Astrocyte of the cerebellum (primary cell): ENCODE measurements at regions not wholly inside any gene's neighbourhood (a gene's known extent, or its start where the extent isn't known, plus 50 kb on each side); places are given as distances from the start of the nearest gene placed in this dataset.
A peak's percentile ranks its signal among the peaks of the same experiment; 100 is the strongest.

Experiments
- DNase-seq: peaks from one replicate; pipeline ENCODE4 v3.0.0-alpha.2; 2011; ENCODE audit warnings: low read depth
- H3K4me3 ChIP-seq: 2 replicates; pipeline ENCODE4 v1.5.1; 2011; ENCODE audit warnings: mild to moderate bottlenecking, low read depth, low read length, moderate library complexity
- in situ Hi-C: cut with HindIII; loops from 2 replicates; pipeline ENCODE4 v1.10.0; 2017; ENCODE audit warnings: low sequenced_read_pairs
- TF ChIP-seq, protein P1 (sequence below): IDR thresholded peaks from 2 replicates; pipeline ENCODE4 v1.5.1; 2012; ENCODE audit warnings: low read length, low read depth, moderate library complexity, mild to moderate bottlenecking; ENCODE audit errors: missing control alignments

DNA sequence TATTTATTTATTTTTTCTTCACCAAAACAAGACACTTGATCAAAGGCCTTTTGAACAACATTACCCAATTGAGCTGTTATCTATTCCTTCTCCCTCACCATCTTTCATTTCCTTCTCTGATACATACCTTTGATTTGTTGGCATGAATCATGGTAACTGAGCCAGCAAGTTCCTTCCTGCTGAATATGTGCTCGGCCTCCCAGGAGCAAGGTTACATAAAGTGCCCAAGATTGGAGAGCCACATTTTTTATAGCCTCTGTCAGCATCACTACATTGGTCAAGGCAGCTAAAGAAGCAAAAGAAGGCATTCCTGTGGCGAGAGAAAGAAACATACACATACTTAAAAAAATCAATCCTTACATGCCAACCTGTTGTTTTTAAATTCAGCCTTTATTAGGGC, 369.6 kb downstream of the CYLC2 start:
- peak; percentile 93 for DNase-seq
- in situ Hi-C loops: no loop called here
- no peak overlapping the region for H3K4me3 ChIP-seq
- TF ChIP-seq, protein P1, sequence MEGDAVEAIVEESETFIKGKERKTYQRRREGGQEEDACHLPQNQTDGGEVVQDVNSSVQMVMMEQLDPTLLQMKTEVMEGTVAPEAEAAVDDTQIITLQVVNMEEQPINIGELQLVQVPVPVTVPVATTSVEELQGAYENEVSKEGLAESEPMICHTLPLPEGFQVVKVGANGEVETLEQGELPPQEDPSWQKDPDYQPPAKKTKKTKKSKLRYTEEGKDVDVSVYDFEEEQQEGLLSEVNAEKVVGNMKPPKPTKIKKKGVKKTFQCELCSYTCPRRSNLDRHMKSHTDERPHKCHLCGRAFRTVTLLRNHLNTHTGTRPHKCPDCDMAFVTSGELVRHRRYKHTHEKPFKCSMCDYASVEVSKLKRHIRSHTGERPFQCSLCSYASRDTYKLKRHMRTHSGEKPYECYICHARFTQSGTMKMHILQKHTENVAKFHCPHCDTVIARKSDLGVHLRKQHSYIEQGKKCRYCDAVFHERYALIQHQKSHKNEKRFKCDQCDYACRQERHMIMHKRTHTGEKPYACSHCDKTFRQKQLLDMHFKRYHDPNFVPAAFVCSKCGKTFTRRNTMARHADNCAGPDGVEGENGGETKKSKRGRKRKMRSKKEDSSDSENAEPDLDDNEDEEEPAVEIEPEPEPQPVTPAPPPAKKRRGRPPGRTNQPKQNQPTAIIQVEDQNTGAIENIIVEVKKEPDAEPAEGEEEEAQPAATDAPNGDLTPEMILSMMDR: no peak

DNA sequence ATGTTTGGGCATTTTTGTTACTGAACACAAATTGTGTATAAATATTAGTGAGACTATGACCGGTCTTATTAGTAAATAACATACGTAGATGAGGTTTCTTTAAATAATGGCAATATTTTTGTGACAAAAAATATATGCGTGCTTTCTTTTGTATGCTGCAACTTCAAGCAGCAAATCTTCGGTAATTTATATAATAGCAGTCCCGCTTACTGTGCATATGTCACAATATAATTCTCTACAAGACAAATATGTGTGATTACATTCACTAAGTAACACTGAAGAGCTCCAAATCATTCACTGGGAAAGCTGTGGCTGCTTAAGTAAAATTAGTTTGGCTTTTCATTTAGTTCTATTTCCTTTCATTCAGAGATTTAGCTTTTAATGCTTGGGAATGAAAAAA, 376.0 kb downstream of the CYLC2 start:
- no peak for DNase-seq
- in situ Hi-C loops: no loop called here
- no peak overlapping the region for H3K4me3 ChIP-seq
- TF ChIP-seq, protein P1: no peak

DNA sequence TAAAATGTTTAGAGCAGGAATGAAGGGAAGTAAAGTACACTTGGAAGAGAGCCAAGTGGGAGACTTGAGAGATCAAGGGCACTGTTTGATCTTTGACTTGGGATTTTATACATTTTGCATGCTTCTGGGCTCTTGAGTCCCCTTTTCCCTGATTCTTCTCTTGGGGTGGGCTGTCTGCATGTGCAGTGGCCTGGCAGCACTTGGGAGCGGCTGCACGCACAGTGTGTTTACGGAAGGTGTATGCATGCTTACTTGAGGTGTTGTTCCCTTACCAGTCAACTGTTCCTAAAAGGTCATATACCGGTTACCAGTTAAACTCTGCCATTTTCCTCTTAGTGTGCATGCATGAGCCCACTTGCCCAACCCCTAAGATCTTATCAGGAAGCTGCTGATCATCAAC, 377.7 kb downstream of the CYLC2 start:
- in situ Hi-C loops: no loop called here
- DNase-seq: no peak
- TF ChIP-seq, protein P1: no peak
- no peak overlapping the region for H3K4me3 ChIP-seq

DNA sequence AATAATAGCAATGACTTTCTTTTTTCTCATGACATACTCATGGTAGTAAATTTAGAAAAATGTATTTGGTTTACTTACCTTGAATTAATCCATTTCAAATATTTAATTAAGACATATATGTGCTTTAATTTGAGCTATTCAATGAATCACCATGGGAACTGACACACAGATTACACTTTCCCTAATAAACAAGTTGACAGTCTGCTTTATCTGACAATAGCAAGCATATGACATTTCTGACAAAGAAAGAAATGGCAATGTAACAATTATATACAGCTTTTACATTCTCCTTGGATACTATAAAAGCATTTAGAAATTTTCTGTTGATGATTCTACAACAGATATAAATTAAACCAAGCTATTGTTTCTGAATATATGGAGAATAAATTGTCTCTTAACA, 382.5 kb downstream of the CYLC2 start:
- in situ Hi-C loops: loop anchor here (5.0 kb wide), 1 partner anchor 45 kb away; no protein-coding TSS in a partner anchor
- no peak for DNase-seq
- no peak overlapping the region for H3K4me3 ChIP-seq
- TF ChIP-seq, protein P1: no peak

DNA sequence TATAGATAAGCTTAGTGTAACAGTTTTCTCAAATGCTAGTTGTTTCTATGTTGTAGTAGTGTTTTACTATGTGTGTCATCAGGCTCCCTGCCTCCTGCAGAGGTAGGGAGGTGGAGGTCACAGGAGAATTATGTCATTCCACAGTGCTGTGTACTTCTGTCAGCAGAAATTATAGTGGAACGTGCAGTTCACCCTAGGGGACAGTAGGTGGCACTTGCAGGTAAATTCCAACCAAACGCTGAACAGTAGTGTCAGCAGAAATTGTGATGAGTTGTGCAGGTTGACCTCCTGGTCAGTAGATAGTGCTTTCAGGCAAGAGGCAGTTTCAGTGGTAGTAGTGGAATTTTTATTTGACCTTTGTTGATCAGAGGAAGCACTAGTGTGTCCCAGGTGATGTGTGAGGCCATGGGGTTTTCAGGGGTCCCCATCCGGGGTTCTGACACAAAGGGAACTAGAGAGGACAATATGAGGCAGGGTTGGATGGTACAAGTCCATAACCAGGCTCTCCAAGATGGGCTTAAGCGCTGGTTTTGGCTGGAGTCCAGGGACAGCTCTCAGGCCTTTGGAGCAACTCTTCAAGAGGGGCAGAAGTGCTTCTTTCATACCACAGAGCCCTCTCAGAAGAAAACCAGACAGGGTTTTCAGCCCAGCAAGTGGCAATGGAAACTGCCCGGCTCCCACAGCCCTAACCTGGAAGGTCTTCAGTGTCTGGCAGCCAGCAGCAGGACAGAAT, 402.9 kb downstream of the CYLC2 start:
- TF ChIP-seq, protein P1: peak; percentile 81
- DNase-seq: peak; percentile 28
- in situ Hi-C loops: no loop called here
- H3K4me3 ChIP-seq: no peak overlapping the region

DNA sequence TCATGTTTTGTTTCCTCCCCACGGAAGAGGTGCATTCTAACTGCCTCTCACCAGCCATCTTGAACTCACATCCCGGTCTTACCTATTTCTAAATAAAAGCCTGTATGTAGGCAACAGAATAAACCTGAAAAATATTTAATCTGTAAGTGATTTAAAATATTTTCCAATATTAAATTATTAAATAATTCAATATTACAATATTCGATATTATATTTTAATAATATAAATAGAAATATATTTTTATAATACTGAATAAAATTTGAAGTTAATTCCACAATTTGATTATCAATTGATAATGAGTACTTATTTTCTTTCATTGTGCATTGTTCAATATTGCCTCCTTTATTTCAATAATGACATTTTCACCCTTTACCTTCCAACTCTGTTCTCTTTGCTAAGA, 404.4 kb downstream of the CYLC2 start:
- TF ChIP-seq, protein P1: no peak

DNA sequence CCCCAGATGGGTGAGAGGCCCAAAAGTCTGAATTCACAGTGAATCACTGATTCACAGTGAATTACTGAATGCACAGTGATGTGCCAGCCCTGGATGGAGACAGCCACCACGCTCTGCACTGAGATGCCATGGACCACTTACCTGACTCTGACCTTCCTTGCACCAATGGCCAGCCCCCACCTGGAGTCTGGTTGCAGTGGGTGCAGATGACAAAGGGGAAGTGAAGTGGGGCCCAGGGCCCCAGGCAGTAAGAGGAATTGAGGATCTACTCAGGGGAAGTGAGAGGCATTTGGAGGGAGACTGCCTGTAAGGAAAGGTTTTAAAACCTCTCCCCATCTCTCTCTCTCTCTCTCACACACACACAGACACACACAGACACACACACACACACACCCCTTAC, 412.1 kb downstream of the CYLC2 start:
- in situ Hi-C loops: no loop called here
- TF ChIP-seq, protein P1: no peak
- no peak for DNase-seq
- no peak overlapping the region for H3K4me3 ChIP-seq

More for the DNA sequence above, 404.4 kb downstream of the CYLC2 start:
- H3K4me3 ChIP-seq: no peak overlapping the region
- no peak for DNase-seq
- in situ Hi-C loops: no loop called here
